ENCODE measurements at regions not wholly inside any gene's neighbourhood (a gene's known extent, or its start where the extent isn't known, plus 50 kb on each side); places are given as distances from the start of the nearest gene placed in this dataset.
"Not testable (repeated sequence)": the region's sequence is repeated elsewhere in the genome, so short reads cannot be mapped to it uniquely, and the experiment has no call there.

DNA sequence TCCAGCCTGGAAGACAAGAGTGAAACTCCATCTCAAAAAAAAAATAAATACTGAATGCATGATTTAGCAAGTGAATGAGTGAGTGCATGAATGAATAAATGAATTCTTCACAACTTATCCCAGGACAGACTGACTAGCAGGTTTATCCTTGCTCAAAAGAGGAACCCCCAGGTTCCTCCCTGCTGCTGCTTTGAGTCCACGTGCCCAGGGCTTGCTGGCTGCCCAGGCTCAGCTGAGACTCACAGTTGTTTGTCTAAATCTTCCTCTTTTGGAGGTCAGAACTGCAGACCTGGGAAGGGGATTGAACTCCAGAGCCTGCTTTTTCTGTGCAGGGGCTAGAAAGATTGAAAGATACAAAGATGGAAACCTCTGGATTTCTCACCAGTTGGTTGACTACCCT, 117.4 kb upstream of the TMEM45B start:
- DNase-seq (ENCODE audit: low read depth in 3 of 3) = no peak

DNA sequence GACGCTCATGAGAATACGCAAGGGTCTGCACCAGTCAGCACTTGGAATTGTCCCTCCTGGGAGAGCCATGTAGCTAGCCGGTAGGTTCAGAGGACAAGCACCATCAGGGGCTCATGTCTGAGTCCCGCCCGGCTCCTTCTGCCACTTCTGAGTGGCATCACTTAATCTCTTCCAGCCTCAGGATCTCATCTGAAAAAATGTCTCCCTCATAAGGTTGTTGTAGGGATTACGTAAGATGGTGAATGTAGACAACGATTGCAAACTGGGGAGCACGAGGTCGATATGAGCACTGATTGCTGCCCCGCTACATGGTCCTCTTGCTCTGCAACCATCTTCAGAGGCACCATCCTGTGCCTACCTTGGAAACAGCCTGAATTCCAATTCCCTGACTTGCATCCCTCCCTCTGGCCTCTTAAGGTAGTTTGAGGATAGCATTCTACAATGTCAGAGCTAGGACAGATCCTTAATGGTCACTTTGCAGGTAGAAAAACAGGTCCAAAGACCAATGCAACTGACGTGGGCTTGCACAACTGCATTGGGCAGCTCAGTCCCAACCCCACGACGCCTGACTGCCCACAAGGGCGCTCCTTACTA, 115.8 kb upstream of the TMEM45B start:
- no peak for DNase-seq (ENCODE audit: low read depth in 3 of 3)

DNA sequence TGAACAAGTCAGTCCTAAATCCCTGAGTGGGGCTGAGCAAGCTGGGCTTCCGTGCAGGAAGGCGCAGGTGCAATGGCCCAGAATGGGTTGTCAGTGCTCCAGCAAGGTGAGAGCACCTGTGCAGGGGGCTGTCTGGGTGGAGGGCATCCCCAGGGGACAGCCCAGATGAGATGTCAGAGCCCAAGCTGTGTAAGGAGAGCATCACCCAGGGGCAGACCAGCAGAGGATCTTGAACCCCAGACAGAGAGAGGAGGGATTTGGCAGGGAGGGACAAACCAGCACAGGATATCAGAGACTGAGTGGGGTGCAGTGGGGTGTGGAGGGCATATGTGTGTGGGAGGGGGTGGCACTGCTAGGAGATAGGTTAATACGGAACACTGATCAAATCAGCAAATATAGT, 114.9 kb upstream of the TMEM45B start:
- DNase-seq (ENCODE audit: low read depth in 3 of 3) = no peak

DNA sequence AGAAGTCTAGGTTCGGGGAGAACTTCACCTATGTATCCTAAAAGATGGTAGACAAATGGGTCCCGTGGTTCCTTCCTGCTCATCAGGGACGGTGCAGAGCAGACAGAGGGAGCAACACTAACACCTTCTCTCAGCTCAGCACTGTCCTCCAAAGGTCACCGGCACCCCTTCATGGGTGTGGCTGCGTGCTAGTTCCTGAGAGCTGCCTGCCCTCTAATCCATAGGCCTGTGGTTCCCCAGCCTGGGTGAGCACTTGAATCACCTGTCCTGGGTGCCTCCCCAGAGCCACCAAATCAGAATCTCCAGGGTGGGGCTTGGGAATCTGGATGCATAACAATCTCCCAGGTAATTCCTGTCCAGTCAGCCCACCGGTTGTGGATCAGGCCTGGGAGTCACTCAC, 113.9 kb upstream of the TMEM45B start:
- DNase-seq (ENCODE audit: low read depth in 3 of 3) = no peak

DNA sequence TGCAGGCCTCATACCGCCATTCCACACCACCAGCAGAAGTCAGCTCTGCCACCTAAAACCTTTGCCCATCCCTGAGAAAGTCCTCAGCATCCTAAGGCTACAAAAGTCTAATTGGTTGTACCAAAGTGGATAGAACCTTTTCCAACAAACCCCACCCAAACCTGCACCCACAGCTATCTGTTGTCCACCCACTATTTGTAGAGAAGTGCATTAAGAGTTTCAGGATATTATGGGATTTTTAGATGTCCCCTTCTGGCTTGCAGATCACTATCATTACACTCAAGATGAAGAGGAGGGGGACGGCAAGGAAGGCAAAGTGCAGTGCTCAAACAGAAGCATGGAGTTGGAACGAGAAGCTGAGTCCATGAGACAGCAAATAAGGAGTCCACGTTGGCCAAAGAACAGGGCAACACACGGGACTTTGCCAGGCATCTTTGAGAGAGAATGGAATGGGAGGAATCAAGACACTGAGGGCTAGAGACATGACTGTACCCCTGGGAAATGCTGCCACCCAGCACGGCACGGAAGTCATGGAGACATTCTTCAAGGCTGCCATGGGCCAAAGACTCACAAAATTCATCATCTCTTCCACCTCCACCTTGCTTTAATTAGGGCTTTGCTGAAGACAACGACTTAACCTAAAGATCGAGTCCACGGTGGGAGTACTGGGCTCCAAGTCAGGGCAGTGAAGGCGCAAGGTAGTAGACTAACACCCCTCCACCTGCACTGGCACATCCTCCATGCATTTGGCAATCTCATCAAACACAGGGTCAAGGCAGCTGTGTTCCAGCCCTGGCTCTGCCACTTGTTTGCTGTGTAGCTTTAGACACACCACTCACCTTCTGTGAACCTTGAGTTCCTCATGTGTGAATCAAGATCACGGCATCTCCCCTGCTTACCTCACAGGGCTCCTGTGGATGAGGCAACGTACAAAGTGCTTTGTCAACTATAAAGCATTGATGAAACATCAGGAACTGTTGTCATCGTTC, 112.9 kb upstream of the TMEM45B start:
- no peak for DNase-seq (ENCODE audit: low read depth in 3 of 3)

DNA sequence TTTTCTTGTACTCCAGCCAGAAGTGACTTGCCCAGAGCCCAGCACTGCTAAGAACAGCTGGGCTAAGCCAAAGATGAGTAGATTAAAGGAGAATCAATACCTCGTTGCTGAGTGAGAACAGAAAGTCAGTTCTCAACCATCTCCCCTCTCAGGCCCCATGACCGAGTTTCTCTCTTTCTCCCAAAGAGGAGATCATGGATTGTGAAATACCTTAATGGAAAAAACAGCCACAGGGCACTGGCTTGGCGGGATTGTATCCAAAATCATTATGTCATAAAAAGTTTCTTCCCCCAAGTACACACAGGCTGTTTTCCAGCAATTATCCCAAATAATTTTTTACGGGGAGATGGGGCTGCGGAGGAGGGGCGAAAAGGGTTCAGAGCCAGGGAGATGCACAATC, 111.8 kb upstream of the TMEM45B start:
- DNase-seq (ENCODE audit: low read depth in 3 of 3) = no peak

DNA sequence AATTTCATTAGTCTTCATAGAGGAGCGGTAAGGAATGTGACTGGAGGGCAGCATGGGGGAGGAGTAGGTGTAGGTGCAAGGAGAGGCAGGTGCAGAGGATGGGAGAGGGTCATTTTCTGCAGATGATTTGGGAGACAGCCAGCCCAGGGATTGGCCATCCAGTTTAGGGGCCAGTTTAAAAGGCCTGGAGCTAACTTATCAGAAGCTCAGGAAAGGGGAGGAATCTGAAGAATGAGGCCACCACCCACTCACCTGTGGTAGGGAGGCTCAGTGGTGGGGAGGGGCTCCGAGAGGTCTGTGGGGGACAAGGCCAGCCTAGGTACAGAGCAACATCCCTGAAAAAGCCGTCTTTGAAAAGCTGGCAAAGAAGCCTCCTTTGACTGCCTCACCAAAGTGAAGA, 110.8 kb upstream of the TMEM45B start:
- no peak for DNase-seq (ENCODE audit: low read depth in 3 of 3)

DNA sequence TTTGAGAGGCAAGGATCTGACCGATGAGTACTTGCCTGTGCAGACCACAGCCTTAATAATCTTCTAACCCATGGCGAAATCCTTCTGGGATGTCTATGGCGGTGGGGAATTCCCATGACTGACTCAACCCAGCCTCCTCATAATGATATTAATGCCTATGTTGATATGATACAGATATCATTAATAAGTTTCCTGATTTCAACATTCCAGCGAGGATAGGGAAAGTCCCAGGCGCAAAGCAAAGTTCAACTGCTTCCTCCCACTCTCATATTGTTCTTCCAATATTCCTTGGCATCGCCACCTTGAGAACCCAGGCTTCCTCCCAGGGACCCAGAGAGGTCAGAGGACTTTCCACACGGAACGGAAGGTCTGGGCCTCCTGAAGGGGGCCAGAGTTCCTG, 110.3 kb upstream of the TMEM45B start:
- no peak for DNase-seq (ENCODE audit: low read depth in 3 of 3)

DNA sequence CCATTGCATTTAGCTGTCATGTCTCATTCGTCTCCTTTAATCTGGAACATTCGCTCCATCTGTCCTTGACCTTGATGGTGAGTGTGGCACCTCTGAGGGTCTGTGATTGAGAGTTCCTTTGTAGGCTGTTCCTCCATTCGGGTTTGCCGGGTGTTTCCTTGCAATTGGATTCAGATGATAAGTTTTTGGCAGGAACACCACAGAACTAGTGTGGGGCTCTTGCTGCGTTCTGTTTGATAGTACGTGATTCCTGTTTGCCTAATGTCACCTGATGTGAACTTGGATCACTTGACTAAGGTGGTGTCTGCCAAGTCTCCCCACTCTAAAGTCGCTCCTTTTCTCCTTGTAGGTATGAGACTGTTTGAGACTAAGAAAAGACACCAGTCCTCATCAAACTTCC, 109.7 kb upstream of the TMEM45B start:
- DNase-seq (ENCODE audit: low read depth in 3 of 3) = no peak

DNA sequence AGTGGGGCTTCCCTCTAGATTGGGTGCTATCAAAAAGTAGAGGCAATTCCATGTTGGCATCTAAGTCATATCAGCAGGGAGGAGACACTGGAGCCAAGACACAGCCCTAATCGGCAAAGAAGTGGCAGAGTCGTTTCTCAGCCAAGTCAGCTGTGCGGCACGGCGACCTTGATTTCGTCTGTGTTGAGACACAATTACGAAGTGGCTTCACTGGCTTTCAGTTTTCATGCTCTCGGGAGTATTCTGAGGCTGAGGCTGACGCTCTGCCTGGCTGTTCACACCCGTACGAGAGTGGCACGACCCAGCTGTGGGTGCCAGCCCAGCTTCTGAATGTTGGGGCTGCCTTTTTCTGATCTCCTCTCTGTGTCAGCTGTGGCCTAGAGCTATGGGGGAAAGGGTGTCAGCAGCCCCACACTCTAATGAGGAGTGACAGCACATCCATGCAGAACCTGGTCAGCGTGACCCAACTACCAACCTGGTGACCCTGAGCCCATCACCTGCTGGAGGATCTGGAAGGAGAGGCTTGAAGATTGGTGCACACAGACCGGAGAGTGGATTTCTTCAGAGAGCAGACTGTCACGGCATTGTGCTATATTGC, 105.7 kb upstream of the TMEM45B start:
- no peak for DNase-seq (ENCODE audit: low read depth in 3 of 3)

DNA sequence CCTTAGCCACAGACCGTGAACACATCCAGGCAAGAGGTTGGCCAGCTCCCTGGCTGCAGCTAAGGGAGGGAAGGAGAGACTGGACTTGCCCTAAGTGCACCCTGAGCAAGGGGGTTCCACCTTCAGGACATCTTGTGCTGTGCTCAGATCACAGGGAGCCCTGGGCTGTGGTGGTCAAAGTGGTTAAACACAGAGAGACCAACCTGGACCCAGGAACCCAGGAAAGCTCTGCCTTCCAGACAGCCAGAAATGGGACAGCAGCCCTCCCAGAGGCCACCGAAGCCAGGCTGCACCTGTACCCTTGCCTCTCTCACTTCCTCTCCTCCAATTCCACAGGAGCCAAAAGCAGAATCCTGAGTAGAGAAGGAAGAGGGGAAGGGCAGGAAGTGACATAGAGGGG, 105.2 kb upstream of the TMEM45B start:
- no peak for DNase-seq (ENCODE audit: low read depth in 3 of 3)

DNA sequence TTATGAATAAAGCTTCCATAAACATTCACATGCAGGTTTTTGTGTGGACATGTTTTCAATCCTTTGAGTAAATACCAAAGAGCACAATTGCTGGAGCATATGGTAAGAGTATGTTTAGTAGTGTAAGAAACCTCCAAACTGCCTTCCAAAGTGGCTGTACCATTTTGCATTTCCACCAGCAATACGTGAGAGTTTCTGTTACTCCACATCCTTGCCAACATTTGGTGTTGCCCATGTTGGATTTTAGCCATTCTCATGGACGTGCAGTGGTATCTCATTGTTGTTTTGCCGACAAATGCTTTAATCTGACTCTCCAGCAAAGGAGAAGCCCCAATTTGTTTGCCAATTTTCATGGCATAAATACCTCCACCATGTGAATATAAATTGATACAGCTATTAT, 103.9 kb upstream of the TMEM45B start:
- DNase-seq (ENCODE audit: low read depth in 3 of 3) = no peak

DNA sequence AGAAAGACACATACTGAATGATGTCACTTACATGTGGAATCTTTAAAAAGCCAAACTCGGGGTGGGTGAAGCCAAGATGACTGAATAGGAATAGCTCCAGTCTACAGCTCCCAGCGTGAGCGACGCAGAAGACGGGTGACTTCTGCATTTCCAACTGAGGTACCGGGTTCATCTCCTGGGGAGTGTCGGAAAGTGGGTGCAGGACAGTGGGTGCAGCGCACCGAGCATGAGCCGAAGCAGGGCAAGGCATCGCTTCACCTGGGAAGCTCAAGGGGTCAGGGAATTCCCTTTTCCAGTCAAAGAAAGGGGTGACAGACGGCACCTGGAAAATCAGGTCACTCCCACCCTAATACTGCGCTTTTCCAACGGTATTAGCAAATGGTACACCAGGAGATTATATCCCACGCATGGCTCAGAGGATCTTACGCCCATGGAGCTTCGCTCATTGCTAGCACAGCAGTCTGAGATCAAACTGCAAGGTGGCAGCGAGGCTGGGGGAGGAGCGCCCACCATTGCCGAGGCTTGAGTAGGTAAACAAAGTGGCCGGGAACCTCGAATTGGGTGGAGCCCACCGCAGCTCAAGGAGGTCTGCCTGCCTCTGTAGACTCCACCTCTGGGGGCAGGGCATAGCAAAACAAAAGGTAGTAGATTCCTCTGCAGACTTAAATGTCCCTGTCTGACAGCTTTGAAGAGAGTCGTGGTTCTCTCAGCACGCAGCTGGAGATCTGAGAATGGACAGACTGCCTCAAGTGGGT, 103.0 kb upstream of the TMEM45B start:
- DNase-seq (ENCODE audit: low read depth in 3 of 3) = not testable (repeated sequence)

DNA sequence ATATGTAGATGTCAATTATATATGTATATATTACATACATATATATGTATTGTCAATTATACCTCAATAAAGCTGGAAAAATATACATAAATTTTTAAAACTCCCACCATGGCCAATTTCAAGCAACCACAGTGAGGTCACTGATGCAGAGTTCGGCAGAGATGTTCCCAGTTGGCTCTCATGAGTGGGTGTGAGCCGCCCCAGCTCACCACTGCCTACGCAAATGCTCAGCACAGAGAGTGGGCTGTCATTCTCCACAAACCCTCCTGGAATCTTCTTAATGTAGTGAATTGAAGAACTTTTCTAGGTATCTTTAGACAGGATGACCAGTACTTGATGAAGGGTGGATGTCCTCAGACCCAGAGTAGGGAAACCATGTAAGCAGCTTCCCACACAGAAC, 96.6 kb upstream of the TMEM45B start:
- DNase-seq (ENCODE audit: low read depth in 3 of 3) = no peak

DNA sequence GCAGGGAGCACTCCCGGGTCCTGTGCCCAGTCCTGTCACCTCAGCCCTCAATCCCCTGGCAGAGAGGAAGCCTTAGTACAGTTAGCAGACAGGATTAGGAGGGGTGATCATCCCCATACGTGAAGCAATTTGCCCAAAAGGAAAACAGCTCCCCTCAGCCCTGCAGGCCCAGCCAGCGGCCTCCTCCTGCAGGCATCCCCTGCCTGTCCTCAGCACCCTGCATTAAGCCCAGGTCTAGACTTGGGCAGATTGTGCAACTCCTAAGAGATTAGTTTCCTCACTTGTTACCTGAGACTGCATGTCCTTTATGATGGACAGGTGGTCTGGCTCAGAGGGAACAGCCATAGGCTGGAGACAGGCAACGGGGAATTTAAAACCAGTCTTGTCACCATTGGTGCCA, 95.5 kb upstream of the TMEM45B start:
- no peak for DNase-seq (ENCODE audit: low read depth in 3 of 3)

DNA sequence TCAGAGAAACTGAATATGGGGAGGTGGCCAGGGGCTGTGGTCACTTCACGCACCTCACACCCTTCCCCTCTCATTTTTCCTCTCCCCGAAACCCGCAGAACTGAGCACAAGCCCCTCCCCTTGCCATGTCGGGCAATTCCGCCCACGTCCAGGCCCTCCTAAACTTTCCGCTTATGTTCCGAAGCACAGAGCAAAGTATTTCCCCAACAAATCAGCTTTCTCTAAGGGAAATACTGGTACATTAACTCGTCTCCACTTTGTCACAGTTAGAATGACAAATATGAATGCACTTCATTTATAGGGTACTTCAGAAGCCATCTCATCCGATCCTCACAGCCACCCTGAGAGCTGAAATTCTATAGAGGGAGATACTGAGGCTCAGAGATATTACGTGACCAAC, 94.7 kb upstream of the TMEM45B start:
- DNase-seq (ENCODE audit: low read depth in 3 of 3) = no peak

DNA sequence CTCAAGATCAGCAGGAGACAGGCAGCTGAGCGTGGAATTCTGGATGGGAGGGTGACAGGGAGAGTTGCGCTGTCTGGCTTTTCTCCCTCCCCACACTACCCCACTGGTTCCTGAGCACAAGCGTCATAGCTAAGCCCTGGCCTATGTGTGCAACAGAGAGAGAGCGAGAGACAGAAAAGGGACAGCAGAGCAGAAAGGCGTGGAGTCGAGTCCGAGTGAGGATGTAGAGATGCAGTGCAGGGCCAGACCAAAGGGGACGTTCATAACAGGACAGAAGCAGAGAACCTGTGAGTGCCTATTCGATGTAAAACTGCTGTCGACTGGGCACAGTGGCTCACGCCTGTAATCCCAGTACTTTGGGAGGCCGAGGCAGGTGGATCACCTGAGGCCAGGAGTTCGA, 94.0 kb upstream of the TMEM45B start:
- no peak for DNase-seq (ENCODE audit: low read depth in 3 of 3)

DNA sequence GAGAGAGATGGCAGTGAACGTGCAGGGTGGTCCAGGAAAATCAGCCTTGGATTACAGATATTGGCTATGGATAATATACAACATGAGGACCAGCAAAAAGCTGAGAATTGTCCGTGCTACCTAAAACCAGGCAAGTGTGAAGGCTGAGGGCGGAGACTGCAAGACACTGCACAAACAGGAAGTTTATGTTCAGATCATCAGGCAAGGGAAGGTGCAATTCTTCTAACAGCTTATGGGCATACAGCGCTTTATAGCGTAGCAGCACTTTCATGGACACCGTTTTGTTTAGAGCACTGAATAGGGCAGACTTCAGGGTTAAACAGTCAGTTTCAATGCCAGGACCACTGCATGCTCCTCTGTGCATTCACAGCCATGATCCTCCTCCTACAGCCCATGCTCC, 93.1 kb upstream of the TMEM45B start:
- DNase-seq (ENCODE audit: low read depth in 3 of 3) = no peak

DNA sequence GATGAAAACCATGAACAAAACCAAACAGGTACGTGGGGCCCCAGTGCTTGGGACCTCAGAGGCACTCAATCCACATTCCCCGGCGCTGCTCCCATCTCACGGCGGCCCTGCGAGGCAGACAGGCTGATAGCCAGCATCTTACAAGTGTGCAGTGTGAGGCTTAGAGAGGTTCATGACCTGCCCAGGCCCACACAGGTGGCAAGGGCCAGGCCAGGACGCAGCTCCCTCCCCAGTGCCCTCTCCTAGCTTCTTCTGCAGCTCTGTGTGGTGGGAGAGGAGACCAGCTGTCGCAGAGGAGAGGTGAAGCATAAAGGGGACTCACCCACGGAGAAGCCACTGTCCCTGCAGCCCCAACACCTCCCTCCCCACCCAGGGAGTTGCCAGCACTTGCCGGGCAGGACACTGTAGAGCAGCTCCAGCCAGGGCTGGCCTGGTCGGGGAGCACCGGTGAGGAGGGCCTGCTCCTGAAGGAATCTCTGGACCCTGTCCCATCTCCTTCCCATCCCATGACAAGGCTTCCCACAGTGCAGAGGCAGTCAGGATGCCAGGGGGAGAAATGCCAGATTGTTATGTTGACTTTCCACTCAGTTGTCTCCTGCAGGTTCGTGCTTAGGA, 92.4 kb upstream of the TMEM45B start:
- DNase-seq (ENCODE audit: low read depth in 3 of 3) = no peak

DNA sequence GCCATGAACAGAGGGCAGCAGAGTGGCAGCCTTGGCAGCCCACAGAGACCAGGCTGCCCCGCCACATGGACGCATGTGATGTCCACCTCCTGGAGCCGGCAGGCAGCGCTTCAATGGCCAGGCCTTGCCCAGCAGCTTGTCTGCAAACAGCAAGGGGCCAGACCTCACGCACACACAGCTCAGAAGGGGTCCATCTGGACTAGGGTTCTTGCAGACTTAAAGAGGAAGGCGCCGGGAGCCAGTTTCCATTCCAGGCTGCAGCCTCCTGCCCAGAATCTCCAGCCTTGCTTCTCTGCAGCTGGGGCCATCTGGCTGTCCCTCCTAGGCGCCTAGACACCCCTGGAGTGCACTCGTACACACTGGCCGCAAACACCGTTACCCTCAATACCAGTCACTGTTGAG, 91.9 kb upstream of the TMEM45B start:
- DNase-seq (ENCODE audit: low read depth in 3 of 3) = no peak

DNA sequence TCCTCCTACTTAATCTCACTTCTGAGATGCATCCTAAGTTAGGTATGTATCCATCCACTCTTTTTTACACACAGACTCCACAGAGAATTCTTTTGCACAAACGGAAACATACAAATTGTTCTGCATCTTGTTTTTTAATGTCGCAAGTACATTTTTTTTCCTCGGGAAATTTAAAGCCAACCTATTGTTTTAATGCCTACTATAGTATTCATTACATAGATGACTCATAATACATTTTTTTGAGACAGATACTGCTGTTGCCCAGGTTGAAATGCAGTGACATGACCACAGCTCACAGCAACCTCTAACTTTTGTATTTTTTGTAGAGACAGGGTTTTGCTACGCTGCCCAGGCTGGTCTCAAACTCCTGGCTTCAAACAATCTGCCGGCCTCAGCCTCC, 90.8 kb upstream of the TMEM45B start:
- no peak for DNase-seq (ENCODE audit: low read depth in 3 of 3)

DNA sequence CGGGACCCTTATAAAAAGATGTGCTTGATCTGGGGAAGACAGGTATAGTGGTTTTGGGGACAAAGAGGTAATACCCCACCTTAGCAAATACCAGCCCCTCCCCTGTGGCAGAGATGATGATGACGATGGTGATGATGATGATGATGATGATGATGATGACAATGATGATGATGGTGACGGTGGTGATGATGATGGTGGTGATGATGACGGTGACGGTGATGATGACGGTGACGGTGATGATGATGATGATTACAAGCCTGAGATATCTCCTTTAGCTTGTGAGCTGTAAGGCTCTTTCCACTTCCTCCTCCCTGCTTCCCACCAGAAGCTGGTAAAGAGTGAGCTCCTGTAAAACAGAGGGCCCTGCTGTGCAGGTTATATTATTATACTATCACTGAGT, 89.5 kb upstream of the TMEM45B start:
- no peak for DNase-seq (ENCODE audit: low read depth in 3 of 3)

Measured in stimulated activated CD4-positive, alpha-beta T cell treated with anti-CD3 and anti-CD28 coated beads, TNF-alpha, amount 100 ng/mL, for 24 hours (primary cell).